ENCODE measurements at regions not wholly inside any gene's neighbourhood (a gene's known extent, or its start where the extent isn't known, plus 50 kb on each side); places are given as distances from the start of the nearest gene placed in this dataset.

DNA sequence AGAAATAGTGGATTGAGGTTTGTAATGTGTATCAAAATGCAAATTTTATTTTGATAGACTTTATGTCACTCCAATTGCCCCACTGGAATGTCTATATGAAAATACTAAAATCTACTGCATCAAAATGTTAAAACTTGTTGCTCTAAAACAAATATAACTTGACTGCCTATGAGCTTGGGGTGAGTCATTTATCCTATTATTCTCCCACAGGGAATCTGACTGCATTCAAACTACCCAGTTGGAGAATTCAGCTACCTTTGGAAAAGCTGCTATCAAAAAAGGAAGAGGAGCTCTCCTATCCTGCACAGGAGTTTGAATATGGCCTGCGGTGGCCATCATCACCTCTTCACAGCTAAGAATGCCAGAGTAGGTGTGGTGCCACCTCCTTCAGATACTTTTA is 173.1 kb downstream of the KLHL28 start:
- no peaks in the 10 kb centered on the region for H3K27me3 ChIP-seq (replicated peaks; ENCODE audit: control insufficient read depth, insufficient read depth, low read length, poor library complexity, severe bottlenecking)
- no peak overlapping the region for H3K4me3 ChIP-seq (ENCODE audit: insufficient read depth, low read depth, low read length, poor library complexity, severe bottlenecking)
- DNase-seq = no peak

DNA sequence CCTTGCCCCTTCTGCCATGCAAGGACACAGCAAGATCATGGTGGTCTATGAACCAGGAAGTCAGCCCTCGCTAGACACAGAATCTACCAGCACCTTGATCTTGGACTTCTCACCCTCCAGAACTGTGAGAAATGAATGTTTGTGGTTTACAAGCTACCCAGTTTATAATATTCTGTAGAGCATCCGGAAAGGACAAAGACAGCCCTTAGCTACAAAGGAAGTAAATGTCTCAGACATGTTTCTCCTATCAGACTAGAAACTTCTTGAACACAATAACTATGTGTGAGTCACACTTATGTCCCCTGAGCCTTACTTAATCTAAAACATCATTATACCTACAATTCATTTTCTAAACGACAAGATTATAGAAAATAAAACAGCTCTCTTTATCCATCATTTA is 176.7 kb downstream of the KLHL28 start:
- no peaks in the 10 kb centered on the region for H3K36me3 ChIP-seq (ENCODE audit: control insufficient read depth, insufficient read depth, low read length)
- no peaks in the 10 kb centered on the region for H3K27me3 ChIP-seq (replicated peaks; ENCODE audit: control insufficient read depth, insufficient read depth, low read length, poor library complexity, severe bottlenecking)
- H3K4me1 ChIP-seq (ENCODE audit: control insufficient read depth, insufficient read depth, low read length, poor library complexity, severe bottlenecking) = no peaks in the 10 kb centered on the region
- H3K4me3 ChIP-seq (ENCODE audit: insufficient read depth, low read depth, low read length, poor library complexity, severe bottlenecking) = no peak overlapping the region
- no peaks in the 10 kb centered on the region for H3K9me3 ChIP-seq (ENCODE audit: control insufficient read depth, low read length)
- H3K27ac ChIP-seq (ENCODE audit: insufficient read depth, low read length, poor library complexity, severe bottlenecking) = no peak overlapping the region
- no peak for DNase-seq

More for the DNA sequence above, 173.1 kb downstream of the KLHL28 start:
- Histone ChIP-seq H3K4me1 (ENCODE audit: control insufficient read depth, insufficient read depth, low read length, poor library complexity, severe bottlenecking) (no peaks in the 10 kb centered on the region), H3K9me3 (ENCODE audit: control insufficient read depth, low read length) (no peaks in the 10 kb centered on the region), H3K36me3 (ENCODE audit: control insufficient read depth, insufficient read depth, low read length) (no peaks in the 10 kb centered on the region), H3K27ac (ENCODE audit: insufficient read depth, low read length, poor library complexity, severe bottlenecking) (no peak overlapping the region)

- Histone ChIP-seq H3K27ac (ENCODE audit: insufficient read depth, low read length, poor library complexity, severe bottlenecking) (no peak overlapping the region), H3K4me1 (ENCODE audit: control insufficient read depth, insufficient read depth, low read length, poor library complexity, severe bottlenecking) (no peaks in the 10 kb centered on the region), H3K4me3 (ENCODE audit: insufficient read depth, low read depth, low read length, poor library complexity, severe bottlenecking) (no peak overlapping the region), H3K36me3 (ENCODE audit: control insufficient read depth, insufficient read depth, low read length) (no peaks in the 10 kb centered on the region), H3K9me3 (ENCODE audit: control insufficient read depth, low read length) (no peaks in the 10 kb centered on the region), H3K27me3 (replicated peaks; ENCODE audit: control insufficient read depth, insufficient read depth, low read length, poor library complexity, severe bottlenecking) (no peaks in the 10 kb centered on the region)
- no peak for DNase-seq
These were observed 177.8 kb downstream of the KLHL28 start for GRCh38 chr14:44783901-44784300.

- Histone ChIP-seq H3K9me3 (ENCODE audit: control insufficient read depth, low read length) (no peaks in the 10 kb centered on the region), H3K4me1 (ENCODE audit: control insufficient read depth, insufficient read depth, low read length, poor library complexity, severe bottlenecking) (no peaks in the 10 kb centered on the region), H3K27me3 (replicated peaks; ENCODE audit: control insufficient read depth, insufficient read depth, low read length, poor library complexity, severe bottlenecking) (no peaks in the 10 kb centered on the region), H3K4me3 (ENCODE audit: insufficient read depth, low read depth, low read length, poor library complexity, severe bottlenecking) (no peak overlapping the region), H3K36me3 (ENCODE audit: control insufficient read depth, insufficient read depth, low read length) (no peaks in the 10 kb centered on the region), H3K27ac (ENCODE audit: insufficient read depth, low read length, poor library complexity, severe bottlenecking) (no peak overlapping the region)
- DNase-seq = no peak
These were observed 178.9 kb downstream of the KLHL28 start for GRCh38 chr14:44782775-44783238.

DNA sequence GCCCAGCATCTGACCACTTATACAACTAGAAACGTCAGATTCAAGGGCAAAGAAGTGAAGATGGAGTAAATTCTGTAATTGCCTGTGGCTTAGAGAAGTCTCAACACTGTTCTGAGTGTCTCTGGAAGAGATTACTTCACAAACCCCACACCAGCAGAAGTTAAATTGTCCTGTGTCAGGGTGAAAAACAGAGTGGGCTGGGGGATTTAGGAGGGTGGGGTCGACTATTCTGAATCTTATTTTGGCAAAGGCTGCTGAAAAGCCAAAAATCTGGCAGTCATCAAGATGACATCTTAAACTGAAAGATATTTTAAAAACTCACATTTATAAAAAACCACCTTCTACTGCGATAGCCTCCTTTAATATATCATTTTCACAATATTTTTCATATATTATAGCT is 180.8 kb downstream of the KLHL28 start:
- Histone ChIP-seq H3K4me3 (ENCODE audit: insufficient read depth, low read depth, low read length, poor library complexity, severe bottlenecking) (no peak overlapping the region), H3K27me3 (replicated peaks; ENCODE audit: control insufficient read depth, insufficient read depth, low read length, poor library complexity, severe bottlenecking) (no peaks in the 10 kb centered on the region), H3K4me1 (ENCODE audit: control insufficient read depth, insufficient read depth, low read length, poor library complexity, severe bottlenecking) (no peaks in the 10 kb centered on the region), H3K27ac (ENCODE audit: insufficient read depth, low read length, poor library complexity, severe bottlenecking) (no peak overlapping the region), H3K9me3 (ENCODE audit: control insufficient read depth, low read length) (no peaks in the 10 kb centered on the region), H3K36me3 (ENCODE audit: control insufficient read depth, insufficient read depth, low read length) (no peaks in the 10 kb centered on the region)
- DNase-seq = no peak

GRCh38 chr14:44778604-44779003 is 183.1 kb downstream of the KLHL28 start:
- no peak for DNase-seq
- no peaks in the 10 kb centered on the region for H3K4me1 ChIP-seq (ENCODE audit: control insufficient read depth, insufficient read depth, low read length, poor library complexity, severe bottlenecking)

DNA sequence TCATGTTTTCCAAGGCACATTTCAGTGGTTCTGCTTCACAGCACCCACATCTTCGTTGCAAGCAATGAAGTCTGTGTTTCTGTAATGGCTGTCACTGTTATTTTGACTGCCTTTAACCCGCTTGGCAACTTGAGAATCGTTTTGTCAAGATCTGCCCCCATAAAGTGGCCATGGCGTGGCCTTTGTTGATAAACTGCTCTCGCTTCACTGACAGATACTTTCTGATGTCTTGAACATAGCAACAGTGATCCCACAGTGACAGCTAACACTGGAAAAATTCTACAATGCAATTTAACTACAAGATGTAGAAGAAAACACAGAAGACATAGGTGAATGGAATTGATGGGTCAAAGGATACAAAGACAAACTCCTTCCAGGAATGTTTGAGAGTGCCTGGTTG is 184.2 kb downstream of the KLHL28 start:
- DNase-seq = no peak
- H3K4me1 ChIP-seq (ENCODE audit: control insufficient read depth, insufficient read depth, low read length, poor library complexity, severe bottlenecking) = no peaks in the 10 kb centered on the region
- H3K4me3 ChIP-seq (ENCODE audit: insufficient read depth, low read depth, low read length, poor library complexity, severe bottlenecking) = no peak overlapping the region
- no peaks in the 10 kb centered on the region for H3K27me3 ChIP-seq (replicated peaks; ENCODE audit: control insufficient read depth, insufficient read depth, low read length, poor library complexity, severe bottlenecking)
- no peaks in the 10 kb centered on the region for H3K9me3 ChIP-seq (ENCODE audit: control insufficient read depth, low read length)
- H3K36me3 ChIP-seq (ENCODE audit: control insufficient read depth, insufficient read depth, low read length) = no peaks in the 10 kb centered on the region
- H3K27ac ChIP-seq (ENCODE audit: insufficient read depth, low read length, poor library complexity, severe bottlenecking) = no peak overlapping the region

More at GRCh38 chr14:44778604-44779003, 183.1 kb downstream of the KLHL28 start:
- Histone ChIP-seq H3K36me3 (ENCODE audit: control insufficient read depth, insufficient read depth, low read length) (no peaks in the 10 kb centered on the region), H3K27ac (ENCODE audit: insufficient read depth, low read length, poor library complexity, severe bottlenecking) (no peak overlapping the region), H3K9me3 (ENCODE audit: control insufficient read depth, low read length) (no peaks in the 10 kb centered on the region), H3K27me3 (replicated peaks; ENCODE audit: control insufficient read depth, insufficient read depth, low read length, poor library complexity, severe bottlenecking) (no peaks in the 10 kb centered on the region), H3K4me3 (ENCODE audit: insufficient read depth, low read depth, low read length, poor library complexity, severe bottlenecking) (no peak overlapping the region)

DNA sequence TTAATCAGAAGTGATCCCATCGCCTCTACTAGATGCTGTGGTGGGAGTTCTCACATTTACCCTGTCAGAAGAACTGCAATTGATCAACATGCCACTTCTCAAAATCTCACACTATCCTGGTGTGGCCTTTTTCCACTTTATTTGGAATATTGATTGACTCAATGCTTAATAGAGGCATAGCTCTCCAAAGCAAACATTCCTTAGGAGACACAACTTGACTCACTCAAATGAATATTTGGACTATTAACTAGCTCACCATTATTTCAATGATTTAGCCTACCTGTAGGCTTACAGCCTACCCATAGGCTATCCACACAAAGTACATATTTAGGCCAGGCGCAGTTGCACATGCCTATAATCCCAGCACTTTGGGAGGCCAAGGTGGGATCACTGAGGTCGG is 186.5 kb downstream of the KLHL28 start:
- Histone ChIP-seq H3K4me3 (ENCODE audit: insufficient read depth, low read depth, low read length, poor library complexity, severe bottlenecking) (no peak overlapping the region), H3K27me3 (replicated peaks; ENCODE audit: control insufficient read depth, insufficient read depth, low read length, poor library complexity, severe bottlenecking) (no peaks in the 10 kb centered on the region), H3K4me1 (ENCODE audit: control insufficient read depth, insufficient read depth, low read length, poor library complexity, severe bottlenecking) (no peaks in the 10 kb centered on the region), H3K9me3 (ENCODE audit: control insufficient read depth, low read length) (no peaks in the 10 kb centered on the region), H3K27ac (ENCODE audit: insufficient read depth, low read length, poor library complexity, severe bottlenecking) (no peak overlapping the region), H3K36me3 (ENCODE audit: control insufficient read depth, insufficient read depth, low read length) (no peaks in the 10 kb centered on the region)
- no peak for DNase-seq

GRCh38 chr14:44774396-44774795 is 187.4 kb downstream of the KLHL28 start:
- H3K36me3 ChIP-seq (ENCODE audit: control insufficient read depth, insufficient read depth, low read length) = no peaks in the 10 kb centered on the region
- no peaks in the 10 kb centered on the region for H3K9me3 ChIP-seq (ENCODE audit: control insufficient read depth, low read length)
- no peaks in the 10 kb centered on the region for H3K27me3 ChIP-seq (replicated peaks; ENCODE audit: control insufficient read depth, insufficient read depth, low read length, poor library complexity, severe bottlenecking)

DNA sequence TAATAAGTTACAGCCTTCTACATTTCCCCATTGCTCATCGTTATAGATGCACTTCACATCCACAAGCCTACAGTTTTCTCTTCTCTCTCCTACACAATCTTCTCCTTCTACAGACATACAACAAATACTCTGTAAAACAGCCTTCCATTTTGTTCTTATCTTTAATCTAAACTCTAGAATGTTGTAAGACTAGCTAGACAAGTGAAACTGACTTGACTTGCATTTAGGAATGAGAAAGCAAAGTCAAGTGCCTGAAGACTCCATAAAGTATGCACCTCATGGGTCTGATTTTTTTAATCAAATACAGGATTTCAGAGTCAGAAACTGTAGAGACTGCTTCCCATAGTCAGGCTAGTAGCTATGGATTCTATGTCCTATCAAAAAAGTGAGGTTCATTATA is 190.3 kb downstream of the KLHL28 start:
- Histone ChIP-seq H3K9me3 (ENCODE audit: control insufficient read depth, low read length) (no peaks in the 10 kb centered on the region), H3K4me3 (ENCODE audit: insufficient read depth, low read depth, low read length, poor library complexity, severe bottlenecking) (no peak overlapping the region), H3K36me3 (ENCODE audit: control insufficient read depth, insufficient read depth, low read length) (no peaks in the 10 kb centered on the region), H3K27ac (ENCODE audit: insufficient read depth, low read length, poor library complexity, severe bottlenecking) (no peak overlapping the region), H3K27me3 (replicated peaks; ENCODE audit: control insufficient read depth, insufficient read depth, low read length, poor library complexity, severe bottlenecking) (no peaks in the 10 kb centered on the region), H3K4me1 (ENCODE audit: control insufficient read depth, insufficient read depth, low read length, poor library complexity, severe bottlenecking) (no peaks in the 10 kb centered on the region)
- DNase-seq = no peak

More at GRCh38 chr14:44774396-44774795, 187.4 kb downstream of the KLHL28 start:
- DNase-seq = no peak
- no peak overlapping the region for H3K27ac ChIP-seq (ENCODE audit: insufficient read depth, low read length, poor library complexity, severe bottlenecking)
- H3K4me1 ChIP-seq (ENCODE audit: control insufficient read depth, insufficient read depth, low read length, poor library complexity, severe bottlenecking) = no peaks in the 10 kb centered on the region
- no peak overlapping the region for H3K4me3 ChIP-seq (ENCODE audit: insufficient read depth, low read depth, low read length, poor library complexity, severe bottlenecking)

DNA sequence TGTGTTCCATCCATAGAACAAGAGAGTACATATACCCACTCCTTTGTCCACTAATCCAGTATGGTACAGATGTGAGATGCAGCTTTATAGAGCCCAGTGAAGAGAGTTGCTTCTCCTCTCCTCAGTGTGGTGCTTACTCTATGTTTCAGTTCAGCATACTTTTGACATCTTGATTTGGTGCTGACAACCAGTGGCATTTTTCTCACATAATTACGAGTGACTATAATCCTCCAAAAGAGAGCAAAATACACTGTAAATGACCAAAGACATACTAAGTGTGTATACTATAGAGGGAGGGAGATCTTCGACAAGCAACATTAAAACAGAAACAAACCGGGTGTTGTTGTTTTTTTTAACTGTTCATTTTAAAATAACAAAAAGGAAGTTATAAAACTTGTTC is 191.5 kb downstream of the KLHL28 start:
- no peaks in the 10 kb centered on the region for H3K36me3 ChIP-seq (ENCODE audit: control insufficient read depth, insufficient read depth, low read length)
- no peaks in the 10 kb centered on the region for H3K9me3 ChIP-seq (ENCODE audit: control insufficient read depth, low read length)
- H3K27ac ChIP-seq (ENCODE audit: insufficient read depth, low read length, poor library complexity, severe bottlenecking) = no peak overlapping the region
- no peaks in the 10 kb centered on the region for H3K4me1 ChIP-seq (ENCODE audit: control insufficient read depth, insufficient read depth, low read length, poor library complexity, severe bottlenecking)
- DNase-seq = no peak
- H3K4me3 ChIP-seq (ENCODE audit: insufficient read depth, low read depth, low read length, poor library complexity, severe bottlenecking) = no peak overlapping the region
- H3K27me3 ChIP-seq (replicated peaks; ENCODE audit: control insufficient read depth, insufficient read depth, low read length, poor library complexity, severe bottlenecking) = no peaks in the 10 kb centered on the region
